ENCODE measurements at regions not wholly inside any gene's neighbourhood (a gene's known extent, or its start where the extent isn't known, plus 50 kb on each side); places are given as distances from the start of the nearest gene placed in this dataset.

DNA sequence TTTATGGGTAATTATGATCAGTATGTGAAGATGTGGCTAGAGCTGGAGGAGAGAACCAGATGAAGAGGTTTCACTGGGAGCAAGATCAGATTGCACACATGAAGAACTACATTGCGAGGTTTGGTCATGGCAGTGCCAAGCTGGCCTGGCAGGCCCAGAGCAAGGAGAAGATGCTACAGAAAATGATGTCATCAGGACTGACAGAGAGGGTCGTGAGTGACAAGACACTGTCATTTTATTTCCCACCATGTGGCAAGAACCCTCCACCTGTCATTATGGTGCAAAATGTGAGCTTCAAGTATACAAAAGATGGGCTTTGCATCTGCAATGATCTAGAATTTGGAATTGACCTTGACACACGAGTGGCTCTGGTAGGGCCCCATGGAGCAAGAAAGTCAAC, 168.3 kb downstream of the C3orf38 start:
- intact Hi-C loops (cut with DNase I) = no loop called here
- ATAC-seq (no peak), DNase-seq (no peak)
- Histone ChIP-seq H3K9me3 (no peaks in the 10 kb centered on the region), H3K27ac (no peak overlapping the region), H3K4me1 (no peaks in the 10 kb centered on the region), H3K27me3 (no peaks in the 10 kb centered on the region), H3K36me3 (no peaks in the 10 kb centered on the region), H3K4me3 (no peak overlapping the region)
- TF ChIP-seq, protein P1, sequence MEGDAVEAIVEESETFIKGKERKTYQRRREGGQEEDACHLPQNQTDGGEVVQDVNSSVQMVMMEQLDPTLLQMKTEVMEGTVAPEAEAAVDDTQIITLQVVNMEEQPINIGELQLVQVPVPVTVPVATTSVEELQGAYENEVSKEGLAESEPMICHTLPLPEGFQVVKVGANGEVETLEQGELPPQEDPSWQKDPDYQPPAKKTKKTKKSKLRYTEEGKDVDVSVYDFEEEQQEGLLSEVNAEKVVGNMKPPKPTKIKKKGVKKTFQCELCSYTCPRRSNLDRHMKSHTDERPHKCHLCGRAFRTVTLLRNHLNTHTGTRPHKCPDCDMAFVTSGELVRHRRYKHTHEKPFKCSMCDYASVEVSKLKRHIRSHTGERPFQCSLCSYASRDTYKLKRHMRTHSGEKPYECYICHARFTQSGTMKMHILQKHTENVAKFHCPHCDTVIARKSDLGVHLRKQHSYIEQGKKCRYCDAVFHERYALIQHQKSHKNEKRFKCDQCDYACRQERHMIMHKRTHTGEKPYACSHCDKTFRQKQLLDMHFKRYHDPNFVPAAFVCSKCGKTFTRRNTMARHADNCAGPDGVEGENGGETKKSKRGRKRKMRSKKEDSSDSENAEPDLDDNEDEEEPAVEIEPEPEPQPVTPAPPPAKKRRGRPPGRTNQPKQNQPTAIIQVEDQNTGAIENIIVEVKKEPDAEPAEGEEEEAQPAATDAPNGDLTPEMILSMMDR (IDR thresholded peaks at IDR 0.05) = no peak
- WGBS, 2 donors = 82 to 91% methylated on average over 3 of the region's 3 CpGs

DNA sequence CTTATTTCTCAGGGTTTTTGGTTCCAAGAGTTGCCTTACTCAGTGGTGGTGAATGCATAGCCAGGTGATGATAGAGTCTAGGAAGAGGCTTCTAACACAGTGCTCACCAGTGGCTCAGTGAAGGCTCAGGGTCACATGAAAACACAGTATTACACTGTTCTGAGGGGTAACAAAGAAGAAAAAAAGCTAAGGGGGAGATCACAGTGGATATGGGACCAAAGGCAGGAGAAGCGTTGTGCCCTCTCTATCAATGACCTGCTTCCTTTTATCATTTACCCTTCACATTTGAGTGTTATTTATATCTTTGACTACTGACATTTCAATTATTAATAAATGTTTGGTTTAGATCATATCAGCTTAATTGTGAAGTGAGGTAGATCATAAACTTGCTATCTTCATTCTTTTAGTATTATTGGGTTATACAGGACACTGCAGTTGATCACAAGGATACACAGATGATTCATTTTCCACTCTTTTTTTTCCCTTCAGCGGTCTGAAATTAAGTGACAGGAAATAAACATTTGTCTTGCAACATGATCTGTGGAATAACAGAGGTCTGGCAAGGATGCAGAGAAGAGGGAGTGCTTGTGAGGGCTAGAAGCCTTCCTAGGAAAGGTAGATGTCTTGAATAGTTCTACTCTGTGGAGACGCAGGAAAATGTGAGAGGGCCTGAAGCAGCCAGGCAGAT, 171.7 kb downstream of the C3orf38 start:
- ATAC-seq = no peak
- no peak for DNase-seq
- Histone ChIP-seq H3K9me3 (no peaks in the 10 kb centered on the region), H3K27me3 (no peaks in the 10 kb centered on the region), H3K36me3 (no peaks in the 10 kb centered on the region), H3K4me1 (no peaks in the 10 kb centered on the region), H3K4me3 (no peak overlapping the region), H3K27ac (no peak overlapping the region)
- WGBS, 2 donors = 53 to 61% methylated on average over 3 of the region's 3 CpGs
- TF ChIP-seq, protein P1 (IDR thresholded peaks at IDR 0.05) = no peak
- intact Hi-C loops (cut with DNase I) = no loop called here

DNA sequence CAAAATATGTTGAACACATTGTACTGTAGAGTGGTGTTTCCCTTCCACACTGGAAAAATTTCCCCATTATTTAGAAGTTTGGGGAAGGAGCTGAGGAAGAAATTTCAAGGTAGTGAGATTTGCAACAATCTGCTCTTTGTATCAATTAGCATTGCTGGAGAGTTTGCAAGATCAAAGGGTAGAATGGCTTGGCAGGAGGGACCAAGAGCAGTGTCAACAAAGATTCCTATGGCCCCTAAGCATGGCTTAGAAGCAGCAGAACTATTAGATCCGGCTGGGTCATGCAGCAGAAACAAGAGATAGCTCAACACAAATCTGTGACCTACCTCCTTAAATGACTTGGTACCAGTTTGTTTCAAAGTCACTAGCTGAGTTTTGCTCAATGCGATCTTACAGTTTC, 175.0 kb downstream of the C3orf38 start:
- Histone ChIP-seq H3K27ac (no peak overlapping the region), H3K4me1 (no peaks in the 10 kb centered on the region), H3K27me3 (no peaks in the 10 kb centered on the region), H3K4me3 (no peak overlapping the region), H3K9me3 (no peaks in the 10 kb centered on the region), H3K36me3 (no peaks in the 10 kb centered on the region)
- TF ChIP-seq, protein P1 (IDR thresholded peaks at IDR 0.05) = no peak
- no peak for ATAC-seq
- intact Hi-C loops (cut with DNase I) = no loop called here
- 83 to 84% methylated on average over 2 of the region's 2 CpGs for WGBS, 2 donors
- no peak for DNase-seq

DNA sequence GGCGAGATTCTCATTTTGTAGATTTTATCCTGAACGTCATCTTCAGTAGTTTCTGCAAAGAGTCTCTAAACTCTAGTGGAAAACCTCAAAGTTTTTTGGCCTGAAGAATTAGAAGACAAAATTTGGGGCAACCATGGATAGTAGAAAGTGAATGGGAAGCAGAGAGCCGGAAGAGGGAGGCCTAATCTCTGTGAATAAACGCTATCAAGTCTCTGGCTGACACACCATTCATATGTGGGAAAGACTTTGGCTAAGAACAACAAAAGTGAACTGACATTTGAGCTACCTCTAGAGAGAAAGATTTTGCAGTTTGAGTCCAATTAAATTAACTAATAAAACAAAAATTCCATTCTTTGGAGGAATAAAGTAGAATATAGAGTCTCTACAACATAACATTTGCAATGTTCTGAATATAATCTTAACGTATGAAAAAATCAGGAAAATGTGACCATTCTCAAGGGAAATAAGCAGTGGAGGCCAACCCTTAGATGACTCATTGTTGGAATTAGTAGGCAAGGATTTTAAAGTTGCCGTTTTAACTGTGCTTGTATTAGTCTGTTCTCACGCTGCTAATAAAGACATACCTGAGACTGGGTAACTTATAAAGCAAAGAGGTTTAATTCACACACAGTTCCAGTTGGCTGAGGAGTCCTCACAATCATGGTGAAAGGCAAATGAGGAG, 184.6 kb downstream of the C3orf38 start:
- H3K27ac ChIP-seq = peak overlapping the region in 2 of 10 donors; percentile 29 to 40
- no peaks in the 10 kb centered on the region for H3K36me3 ChIP-seq
- TF ChIP-seq, protein P1 (IDR thresholded peaks at IDR 0.05) = no peak
- H3K4me3 ChIP-seq = no peak overlapping the region
- 66 to 70% methylated on average over 7 of the region's 7 CpGs for WGBS, 2 donors
- intact Hi-C loops (cut with DNase I) = no loop called here
- peaks cover 0 to 27% (median 4%) of the 10 kb centered on the region in 11 donors for H3K9me3 ChIP-seq
- no peaks in the 10 kb centered on the region for H3K4me1 ChIP-seq
- peak in 6 of 8 donors; percentile 24 to 65 (median 51) for ATAC-seq
- no peak for DNase-seq
- H3K27me3 ChIP-seq = no peaks in the 10 kb centered on the region
